HG03571 (cell line): ENCODE measurements at regions not wholly inside any gene's neighbourhood (a gene's known extent, or its start where the extent isn't known, plus 50 kb on each side); places are given as distances from the start of the nearest gene placed in this dataset.
"Not testable (repeated sequence)": the region's sequence is repeated elsewhere in the genome, so short reads cannot be mapped to it uniquely, and the experiment has no call there.

Source experiments
- ATAC-seq: cut with Tn5 transposase; IDR thresholded peaks from one replicate; pipeline ENCODE4 v1.9.1; 2021; ENCODE audit not compliant: unreplicated experiment

- no peak for ATAC-seq
Observed at GRCh38 chr20:24418731-24419130, 50.7 kb upstream of the SYNDIG1 start.

- ATAC-seq: no peak
Observed at GRCh38 chr20:24417485-24417884, 51.9 kb upstream of the SYNDIG1 start.

GRCh38 chr20:24415444-24415843 lies 54.0 kb upstream of the SYNDIG1 start:
- ATAC-seq: not testable (repeated sequence)

- ATAC-seq: no peak
Observed at GRCh38 chr20:24411834-24412216, 57.6 kb upstream of the SYNDIG1 start.

GRCh38 chr20:24411003-24411833 lies 58.2 kb upstream of the SYNDIG1 start:
- ATAC-seq: no peak

DNA sequence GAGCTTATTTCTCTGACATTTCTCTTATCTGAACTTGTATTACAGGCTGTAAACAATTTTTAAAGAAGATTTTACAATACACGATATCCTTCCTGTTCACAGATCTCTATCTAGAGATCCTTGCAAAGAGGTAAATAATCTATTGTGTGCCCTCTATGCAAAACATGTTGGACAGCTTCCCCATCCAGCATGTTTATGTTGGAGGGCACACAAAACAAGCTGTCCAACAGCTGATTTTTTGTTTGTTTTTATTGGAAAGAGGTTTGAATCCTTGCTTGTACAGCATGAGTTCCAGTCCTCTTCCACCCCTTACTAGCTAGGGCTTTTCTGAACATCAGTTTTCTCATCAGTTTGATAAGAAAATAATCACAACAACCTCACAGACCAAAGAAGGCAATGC lies 62.3 kb upstream of the SYNDIG1 start:
- ATAC-seq: no peak

DNA sequence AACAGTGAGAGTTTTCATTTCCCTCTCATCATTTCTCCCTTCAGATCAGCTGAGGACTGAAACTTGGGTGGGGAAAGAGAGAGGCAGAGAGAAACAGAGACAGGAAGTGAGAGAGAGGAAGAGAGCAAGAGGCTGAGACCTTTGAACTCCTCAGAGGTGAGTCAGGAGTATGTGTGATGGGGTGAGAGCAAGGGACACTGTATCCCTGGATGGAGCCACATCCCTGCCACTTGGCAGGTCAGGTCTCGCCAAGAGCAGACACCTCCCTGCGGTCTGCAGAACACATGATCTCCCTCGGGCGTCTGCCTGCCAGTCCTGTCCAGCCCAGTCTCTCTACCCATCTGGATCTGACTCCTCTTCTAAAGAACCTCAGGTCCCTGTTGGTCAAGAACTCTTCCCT lies 62.7 kb upstream of the SYNDIG1 start:
- ATAC-seq: no peak

- no peak for ATAC-seq
Observed at GRCh38 chr20:24406251-24406650, 63.2 kb upstream of the SYNDIG1 start.

DNA sequence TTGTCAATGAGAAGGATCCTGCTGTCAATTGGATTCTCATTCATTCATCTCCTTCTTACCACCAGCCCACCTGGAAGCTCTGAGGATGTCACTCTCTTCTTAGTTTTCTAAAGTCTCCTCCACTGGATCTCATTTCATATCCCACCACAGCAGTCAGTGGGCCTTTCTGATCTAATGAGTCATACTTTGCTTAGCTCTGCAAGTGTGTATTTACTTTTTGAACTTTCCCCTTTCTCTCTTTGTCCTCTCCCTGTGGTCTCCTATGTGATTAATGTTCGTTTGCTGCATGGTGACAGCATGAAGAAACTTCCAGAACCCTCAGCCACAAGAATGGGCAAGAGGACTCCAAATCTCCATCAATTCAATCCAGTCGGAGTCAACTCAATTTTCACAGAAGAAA lies 63.6 kb upstream of the SYNDIG1 start:
- no peak for ATAC-seq

DNA sequence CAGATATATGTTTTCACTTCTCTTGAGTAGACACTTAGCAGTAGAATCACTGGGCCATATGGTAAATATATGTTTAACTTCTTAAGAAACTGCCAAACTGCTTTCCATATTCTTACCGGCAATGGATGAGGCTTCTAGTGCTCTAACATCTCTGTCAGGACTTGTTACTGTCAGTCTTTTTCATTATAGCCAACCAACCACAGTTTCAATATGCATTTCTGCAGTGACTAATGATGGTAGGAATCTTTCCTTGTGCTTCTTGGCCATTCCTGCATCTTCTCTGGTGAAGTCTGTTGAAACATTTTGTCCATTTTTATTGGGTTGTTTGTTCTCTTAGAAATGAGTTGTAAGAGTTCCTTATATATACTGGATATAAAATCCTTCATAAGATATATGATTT lies 66.0 kb upstream of the SYNDIG1 start:
- no peak for ATAC-seq

DNA sequence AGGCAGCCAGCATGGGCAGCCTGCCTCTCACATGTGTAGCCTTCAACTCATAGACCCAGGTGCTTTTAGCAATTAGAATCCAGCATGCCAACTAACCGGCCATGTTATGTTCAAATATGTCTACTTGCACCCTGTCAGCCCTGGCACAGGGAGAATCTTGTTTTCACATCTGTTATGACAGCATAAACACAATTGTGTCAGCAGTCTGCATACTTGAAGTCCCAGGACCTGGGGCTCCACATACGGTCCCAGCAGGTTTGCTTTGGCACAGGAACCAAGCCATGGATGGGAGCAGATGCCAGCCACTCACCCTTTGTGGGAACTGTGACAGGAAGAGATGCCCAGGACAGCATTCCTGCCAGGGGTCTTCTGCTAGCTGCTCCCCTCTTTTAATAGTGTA lies 67.2 kb upstream of the SYNDIG1 start:
- ATAC-seq: no peak

GRCh38 chr20:24395151-24395550 lies 74.3 kb upstream of the SYNDIG1 start:
- ATAC-seq: no peak

- no peak for ATAC-seq
Observed at GRCh38 chr20:24393903-24394302, 75.5 kb upstream of the SYNDIG1 start.

DNA sequence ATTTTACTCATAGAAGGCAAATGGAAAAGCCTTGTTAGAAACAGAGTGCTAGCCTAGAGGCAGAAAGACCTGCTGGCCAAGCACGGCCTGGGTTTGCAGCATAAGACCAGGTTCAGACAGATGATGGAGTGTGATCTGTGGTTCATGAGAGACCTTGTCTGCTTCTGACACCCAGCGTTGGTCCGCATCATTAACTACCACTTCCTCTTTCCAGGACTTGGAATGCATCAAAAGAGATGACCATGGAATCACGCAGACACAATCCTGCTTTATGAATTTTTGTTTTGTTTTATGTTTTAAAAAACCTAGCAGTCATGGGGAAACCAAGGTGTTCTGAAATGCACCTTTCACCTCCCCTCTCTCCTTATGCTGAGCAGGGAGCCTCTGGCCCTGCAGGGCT lies 76.8 kb upstream of the SYNDIG1 start:
- ATAC-seq: no peak

DNA sequence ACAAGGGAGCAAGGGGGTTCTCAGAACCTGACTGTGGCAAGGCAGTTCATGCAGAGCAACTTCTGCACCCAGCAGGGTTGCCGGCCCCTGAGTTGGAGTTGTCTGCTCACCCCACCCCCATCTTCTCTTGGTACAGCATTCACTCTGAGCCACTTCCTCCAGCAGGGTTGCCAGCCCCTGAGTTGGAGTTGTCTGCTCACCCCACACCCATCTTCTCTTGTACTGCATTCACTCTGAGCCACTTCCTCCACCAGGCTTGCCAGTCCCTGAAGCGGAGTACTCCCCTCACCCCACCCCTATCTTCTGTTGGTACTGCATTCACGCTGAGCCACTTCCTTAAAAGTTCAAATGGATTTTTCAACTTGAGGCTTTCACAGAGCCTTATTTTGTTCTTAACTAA lies 79.7 kb upstream of the SYNDIG1 start:
- ATAC-seq: no peak

DNA sequence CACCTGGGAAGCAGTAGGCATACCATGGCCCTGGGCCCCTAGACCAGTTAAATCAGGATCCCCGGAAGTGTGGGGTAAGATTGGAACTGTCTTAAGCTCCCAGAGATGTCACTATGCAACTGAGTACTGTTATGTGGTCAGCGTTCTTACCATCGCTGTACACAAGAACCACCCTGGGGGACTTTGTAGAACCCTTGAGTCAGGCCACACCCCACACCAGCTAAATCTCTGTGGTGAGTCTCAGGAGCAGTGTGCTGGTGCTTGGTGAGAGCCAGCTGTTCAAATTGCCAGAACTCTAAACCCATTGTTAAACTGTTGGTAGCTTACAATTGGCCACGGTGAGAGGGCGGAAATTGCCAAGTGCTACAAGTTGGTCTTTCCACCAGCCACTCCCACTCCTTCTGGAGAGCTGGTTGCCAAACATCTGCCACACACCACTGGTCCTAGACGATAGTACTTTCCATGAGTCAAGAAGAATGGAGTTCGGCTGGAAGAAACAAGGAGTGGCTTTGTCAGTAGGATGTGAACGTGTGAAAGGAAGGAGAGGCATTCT lies 80.5 kb upstream of the SYNDIG1 start:
- no peak for ATAC-seq

DNA sequence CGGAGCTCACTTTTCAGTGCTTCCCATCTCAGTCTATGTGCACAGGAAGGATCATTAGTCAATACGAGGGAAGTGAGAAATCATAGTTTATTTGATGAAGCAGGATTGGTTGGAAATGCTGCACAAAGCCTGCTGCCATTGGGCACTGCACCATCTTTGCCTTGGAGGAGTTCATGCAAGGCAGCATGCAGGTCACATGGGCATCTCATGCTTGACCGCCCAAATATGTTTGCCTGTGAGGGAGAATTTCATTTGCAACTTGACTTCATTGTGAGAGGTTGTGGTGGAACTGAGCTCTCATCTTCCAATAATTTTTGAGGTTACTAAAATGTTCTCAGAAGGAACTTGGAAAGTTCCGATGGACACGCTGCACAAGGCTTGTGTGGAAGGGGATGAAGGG lies 83.9 kb upstream of the SYNDIG1 start:
- ATAC-seq: no peak

DNA sequence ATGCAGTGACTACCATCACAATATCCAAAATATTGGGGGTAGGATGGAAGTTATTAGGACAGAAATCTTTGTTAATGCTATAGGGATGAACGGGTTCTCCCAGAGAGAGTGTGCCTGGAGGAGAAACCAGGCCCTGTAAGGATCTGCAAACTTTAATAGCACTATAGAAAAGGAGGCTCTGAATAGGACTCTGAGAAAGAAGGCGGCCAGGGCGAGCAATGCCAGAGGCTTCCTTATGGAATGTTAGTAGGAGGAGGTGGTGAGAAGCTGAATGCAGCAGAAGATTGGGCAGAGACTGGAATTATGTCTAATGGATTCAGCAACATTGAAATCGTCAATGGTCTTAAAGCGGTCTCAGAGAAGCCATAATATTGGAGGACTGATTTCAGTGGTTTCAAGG lies 84.6 kb upstream of the SYNDIG1 start:
- ATAC-seq: no peak

DNA sequence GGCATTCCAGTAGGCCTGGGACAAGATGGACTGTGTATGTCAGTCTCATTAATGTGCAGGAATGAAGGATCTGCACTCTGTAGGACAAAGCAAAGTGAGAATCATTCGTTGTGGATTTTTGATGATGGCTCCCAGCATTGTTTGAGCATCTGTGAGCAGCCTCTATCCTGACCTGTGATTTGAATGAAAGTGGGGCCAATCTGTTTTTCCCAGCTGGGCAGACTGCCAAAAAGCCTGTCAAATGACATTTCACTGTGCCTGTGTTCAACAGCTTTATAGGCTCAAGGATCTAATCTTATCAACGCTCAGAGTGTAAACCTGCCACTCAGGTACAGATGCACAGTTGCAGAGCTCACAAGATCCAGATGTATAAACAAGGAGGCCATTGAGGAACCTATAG lies 86.7 kb upstream of the SYNDIG1 start:
- no peak for ATAC-seq

- no peak for ATAC-seq
Observed at GRCh38 chr20:24382331-24382730, 87.1 kb upstream of the SYNDIG1 start.

DNA sequence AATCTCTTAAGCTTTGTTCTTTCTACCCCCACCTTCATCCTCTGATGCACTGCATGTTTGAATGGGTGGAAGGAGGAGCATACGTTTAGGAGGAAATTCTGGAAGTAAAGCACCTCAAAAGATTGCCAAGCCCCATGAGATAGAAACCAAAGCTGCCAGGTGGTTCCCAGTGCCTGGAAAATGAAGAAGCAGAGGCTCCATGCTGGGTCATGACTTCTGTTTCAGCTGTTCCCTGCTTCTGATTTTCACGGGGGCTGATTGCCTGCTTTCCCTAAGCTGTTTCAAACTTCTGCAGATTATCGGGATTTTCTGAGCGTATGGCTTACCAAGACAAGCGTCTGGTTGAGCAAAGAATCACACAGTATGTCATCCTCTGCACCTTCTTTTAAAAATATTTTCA lies 87.5 kb upstream of the SYNDIG1 start:
- no peak for ATAC-seq

DNA sequence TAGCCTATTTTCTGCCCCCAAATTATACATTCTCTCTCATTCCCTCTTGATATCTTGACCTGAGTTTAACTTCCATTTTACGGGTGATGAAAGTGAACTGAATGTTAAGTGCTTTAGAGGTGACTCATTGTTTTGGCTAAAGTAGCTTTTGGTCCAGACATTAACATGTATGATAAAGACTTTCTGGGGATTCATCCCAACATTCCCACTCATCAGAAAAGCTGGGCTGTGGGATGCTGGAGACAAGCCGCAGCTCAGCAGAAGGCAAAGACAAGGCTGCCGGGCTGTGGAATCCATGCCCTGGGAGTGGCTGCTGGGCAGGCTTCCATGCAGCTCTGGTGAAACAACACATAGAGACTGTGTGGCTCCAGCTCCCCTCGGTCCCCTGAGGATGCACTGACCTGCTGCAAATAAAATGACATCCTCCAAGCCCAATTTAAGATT lies 89.9 kb upstream of the SYNDIG1 start:
- no peak for ATAC-seq
